Right hindlimb (tissue), 1 donor: ENCODE measurements at regions not wholly inside any gene's neighbourhood (a gene's known extent, or its start where the extent isn't known, plus 50 kb on each side); places are given as distances from the start of the nearest gene placed in this dataset.
"Not testable (repeated sequence)": the region's sequence is repeated elsewhere in the genome, so short reads cannot be mapped to it uniquely, and the experiment has no call there.

Experiments
- DNase-seq: peaks from one replicate; pipeline ENCODE4 v3.0.0-alpha.2; 2018

- DNase-seq = no peak
Observed at GRCh38 chr2:199131136-199131655, 326.5 kb downstream of the SATB2 start.

GRCh38 chr2:199130501-199130900, 327.2 kb downstream of the SATB2 start:
- no peak for DNase-seq

- no peak for DNase-seq
Observed at GRCh38 chr2:199128476-199129229, 329.1 kb downstream of the SATB2 start.

GRCh38 chr2:199119796-199120195, 337.9 kb downstream of the SATB2 start:
- no peak for DNase-seq

GRCh38 chr2:199118673-199119112, 339.0 kb downstream of the SATB2 start:
- no peak for DNase-seq

GRCh38 chr2:199115169-199115568, 342.6 kb downstream of the SATB2 start:
- no peak for DNase-seq

GRCh38 chr2:199113111-199113510, 344.6 kb downstream of the SATB2 start:
- DNase-seq = no peak

- no peak for DNase-seq
Observed at GRCh38 chr2:199111458-199111857, 346.3 kb downstream of the SATB2 start.

GRCh38 chr2:199108056-199108455, 349.7 kb downstream of the SATB2 start:
- DNase-seq = no peak

- DNase-seq = no peak
Observed at GRCh38 chr2:199105826-199106225, 351.9 kb downstream of the SATB2 start.

GRCh38 chr2:199101487-199101886, 356.3 kb downstream of the SATB2 start:
- no peak for DNase-seq

- no peak for DNase-seq
Observed at GRCh38 chr2:199100326-199101110, 357.2 kb downstream of the SATB2 start.

- DNase-seq = no peak
Observed at GRCh38 chr2:199092419-199092818, 365.3 kb downstream of the SATB2 start.

GRCh38 chr2:199085261-199085660, 372.5 kb downstream of the SATB2 start:
- no peak for DNase-seq

GRCh38 chr2:199070322-199070949, 387.3 kb downstream of the SATB2 start:
- DNase-seq = no peak

GRCh38 chr2:199064201-199064600, 393.5 kb downstream of the SATB2 start:
- no peak for DNase-seq

- DNase-seq = no peak
Observed at GRCh38 chr2:199057936-199058335, 399.8 kb downstream of the SATB2 start.

- DNase-seq = no peak
Observed at GRCh38 chr2:199055336-199055735, 402.4 kb downstream of the SATB2 start.

GRCh38 chr2:199042660-199043379, 414.9 kb downstream of the SATB2 start:
- no peak for DNase-seq

GRCh38 chr2:199040522-199040921, 417.2 kb downstream of the SATB2 start:
- no peak for DNase-seq

- not testable (repeated sequence) for DNase-seq
Observed at GRCh38 chr2:199033761-199034160, 424.0 kb downstream of the SATB2 start.

- DNase-seq = no peak
Observed at GRCh38 chr2:199025146-199025545, 432.6 kb downstream of the SATB2 start.

GRCh38 chr2:199024224-199024623, 433.5 kb downstream of the SATB2 start:
- no peak for DNase-seq
